SK-N-SH (cell line): ENCODE measurements at regions not wholly inside any gene's neighbourhood (a gene's known extent, or its start where the extent isn't known, plus 50 kb on each side); places are given as distances from the start of the nearest gene placed in this dataset.

Source experiments
- CTCF ChIA-PET: fragments of 300-600, 350-600 bp; formaldehyde crosslinking; extraction: SDS; loops from one replicate; lab custom pipeline; 2021; lab: Yijun Ruan, JAX
- POLR2A ChIA-PET: fragments of 350-600 bp; sonication (Branson Sonifier 250); formaldehyde crosslinking; extraction: SDS; loops from one replicate; lab custom pipeline; 2020; ENCODE audit warnings: antibody characterized with exemption, inconsistent platforms; lab: Yijun Ruan, JAX
- DNase-seq: peaks from one replicate; pipeline ENCODE4 v3.0.0; 2012
- H2AFZ ChIP-seq: fragments of 200-600 bp; sonication (generic); 2 replicates; pipeline ENCODE4 v1.8.1; 2016; ENCODE audit warnings: antibody characterized with exemption, mild to moderate bottlenecking, low read depth
- H3F3A ChIP-seq: fragments of 200-600 bp; sonication (generic); replicated peaks from 2 replicates; pipeline ENCODE3; 2016; ENCODE audit warnings: antibody characterized with exemption, mild to moderate bottlenecking; ENCODE audit not compliant: insufficient read depth
- H3K27ac ChIP-seq, 2 experiments: fragments of 200-500 bp in 1 of 2; fragments of 200-600 bp in 1 of 2; sonication (Bioruptor generic) in 1 of 2; sonication (generic), shearing (Covaris generic) in 1 of 2; 2 replicates each; pipeline versions ENCODE4 v1.5.1 to v1.6.1; 2014 to 2016; ENCODE audit warnings: low read depth in 2 of 2, inconsistent platforms in 1 of 2, low read length in 1 of 2, mild to moderate bottlenecking in 1 of 2, mixed read lengths in 1 of 2
- H3K27me3 ChIP-seq: fragments of 200-600 bp; sonication (generic), shearing (Covaris generic); 2 replicates; pipeline ENCODE4 v1.6.1; 2016; ENCODE audit warnings: mixed run types; ENCODE audit not compliant: insufficient read depth
- H3K36me3 ChIP-seq, 2 experiments: fragments of 200-500 bp in 1 of 2; fragments of 200-600 bp in 1 of 2; sonication (Bioruptor generic) in 1 of 2; sonication (generic) in 1 of 2; replicated peaks in 1 of 2; 2 replicates each; pipeline versions ENCODE3 to v1.5.1; 2014 to 2016; ENCODE audit warnings: low read length in 1 of 2, mild to moderate bottlenecking in 1 of 2; ENCODE audit not compliant: insufficient read depth in 2 of 2, control insufficient read depth in 1 of 2
- H3K4me1 ChIP-seq, 2 experiments: fragments of 200-500 bp in 1 of 2; fragments of 200-600 bp in 1 of 2; sonication (Bioruptor generic) in 1 of 2; sonication (generic), shearing (Covaris generic) in 1 of 2; 2 replicates each; pipeline versions ENCODE4 v1.5.1 to v1.6.1; 2014 to 2016; ENCODE audit warnings: low read depth in 1 of 2, low read length in 1 of 2, mixed run types in 1 of 2; ENCODE audit not compliant: insufficient read depth in 2 of 2, control insufficient read depth in 1 of 2
- H3K4me2 ChIP-seq: fragments of 200-600 bp; sonication (generic), shearing (Covaris generic); 2 replicates; pipeline ENCODE4 v1.6.1; 2017; ENCODE audit warnings: mixed run types
- H3K4me3 ChIP-seq, 2 experiments: fragments of 200-500 bp in 1 of 2; fragments of 200-600 bp in 1 of 2; sonication (Bioruptor generic) in 1 of 2; sonication (generic), shearing (Covaris generic) in 1 of 2; 2 replicates each; pipeline versions ENCODE4 v1.5.1 to v1.8.1; 2014 to 2016; ENCODE audit warnings: low read depth in 2 of 2, inconsistent platforms in 1 of 2, low read length in 1 of 2, mild to moderate bottlenecking in 1 of 2, mixed read lengths in 1 of 2, moderate library complexity in 1 of 2
- H3K79me2 ChIP-seq: fragments of 200-600 bp; sonication (generic); 2 replicates; pipeline ENCODE4 v1.8.1; 2017; ENCODE audit warnings: mild to moderate bottlenecking; ENCODE audit not compliant: insufficient read depth
- H3K9ac ChIP-seq: fragments of 200-600 bp; sonication (generic); 2 replicates; pipeline ENCODE4 v1.6.1; 2017; ENCODE audit warnings: mixed run types
- H3K9me2 ChIP-seq: fragments of 200-600 bp; sonication (generic); 2 replicates; pipeline ENCODE4 v1.6.1; 2017; ENCODE audit warnings: mixed run types
- H3K9me3 ChIP-seq: fragments of 200-600 bp; sonication (generic); 2 replicates; pipeline ENCODE4 v1.6.1; 2017; ENCODE audit warnings: mixed run types, mild to moderate bottlenecking, moderate library complexity
- H4K20me1 ChIP-seq: fragments of 200-600 bp; sonication (generic); 2 replicates; pipeline ENCODE4 v1.6.1; 2017; ENCODE audit warnings: mild to moderate bottlenecking, mixed run types; ENCODE audit not compliant: insufficient read depth
- CHD2 ChIP-seq: fragments of 150-350 bp; IDR thresholded peaks from 2 replicates; pipeline ENCODE4 v1.6.1; 2018; ENCODE audit warnings: low read length; ENCODE audit not compliant: partially characterized antibody
- CTCF ChIP-seq: fragments of 200-600 bp; sonication (generic); IDR thresholded peaks from 2 replicates; pipeline ENCODE4 v1.6.1; 2017; ENCODE audit warnings: antibody characterized with exemption, mild to moderate bottlenecking, moderate library complexity
- EZH2phosphoT487 ChIP-seq: fragments of 200-600 bp; sonication (generic); IDR thresholded peaks from 2 replicates; pipeline ENCODE4 v1.6.1; 2017; ENCODE audit warnings: low read depth, mixed run types, mild to moderate bottlenecking, antibody characterized with exemption, moderate library complexity, borderline replicate concordance
- FOSL2 ChIP-seq: IDR thresholded peaks from 2 replicates; pipeline ENCODE4 v1.4.0; 2012; ENCODE audit warnings: low read depth, mild to moderate bottlenecking, moderate library complexity, borderline replicate concordance
- FOXM1 ChIP-seq: IDR thresholded peaks from 2 replicates; pipeline ENCODE4 v1.4.0; 2012; ENCODE audit warnings: low read depth, mild to moderate bottlenecking
- GATA2 ChIP-seq: sonication (generic); formaldehyde crosslinking; IDR thresholded peaks from 2 replicates; pipeline ENCODE4 v1.5.0; 2020; ENCODE audit warnings: mild to moderate bottlenecking, missing genetic modification reagents
- IRF3 ChIP-seq: fragments of 150-350 bp; IDR thresholded peaks from 2 replicates; pipeline ENCODE4 v1.6.1; 2016; ENCODE audit warnings: mild to moderate bottlenecking, low read depth, low read length
- MEF2A ChIP-seq: IDR thresholded peaks from 2 replicates; pipeline ENCODE4 v1.4.0; 2012; ENCODE audit warnings: low read depth, borderline replicate concordance
- MXI1 ChIP-seq: IDR thresholded peaks from 2 replicates; pipeline ENCODE4 v1.6.1; 2012; ENCODE audit warnings: mild to moderate bottlenecking, low read depth, low read length, improper control_type of control experiment
- POLR2AphosphoS5 ChIP-seq: IDR thresholded peaks from 2 replicates; pipeline ENCODE4 v1.6.1; 2012; ENCODE audit warnings: low read depth, low read length
- RAD21 ChIP-seq: IDR thresholded peaks from 2 replicates; pipeline ENCODE4 v1.6.1; 2012; ENCODE audit warnings: mild to moderate bottlenecking, low read length
- SIN3A ChIP-seq: IDR thresholded peaks from 2 replicates; pipeline ENCODE4 v1.6.1; 2012; ENCODE audit warnings: low read depth, mild to moderate bottlenecking, low read length, moderate library complexity, borderline replicate concordance
- TAF1 ChIP-seq: IDR thresholded peaks from 2 replicates; pipeline ENCODE4 v1.6.1; 2012; ENCODE audit warnings: low read depth, mild to moderate bottlenecking, low read length, moderate library complexity, borderline replicate concordance
- TCF12 ChIP-seq: IDR thresholded peaks from 2 replicates; pipeline ENCODE4 v1.4.0; 2012
- USF2 ChIP-seq: fragments of 150-350 bp; IDR thresholded peaks from 2 replicates; pipeline ENCODE4 v1.6.1; 2017; ENCODE audit warnings: antibody characterized with exemption, low read length, low read depth, borderline replicate concordance
- YY1 ChIP-seq: IDR thresholded peaks from 2 replicates; pipeline ENCODE4 v1.4.0; 2012; ENCODE audit warnings: low read depth, mild to moderate bottlenecking
- ZBTB33 ChIP-seq: IDR thresholded peaks from 2 replicates; pipeline ENCODE4 v1.4.0; 2012; ENCODE audit warnings: low read depth, borderline replicate concordance
- WGBS: methylation state at CpG from one replicate; pipeline ENCODE4 v1.1.6; 2017; ENCODE audit warnings: low lambda C conversion rate; 5-methylcytosine and 5-hydroxymethylcytosine counted together
- TF ChIP-seq, protein P1 (sequence below): IDR thresholded peaks from 2 replicates; pipeline ENCODE4 v1.4.0; 2012; ENCODE audit warnings: low read depth

DNA sequence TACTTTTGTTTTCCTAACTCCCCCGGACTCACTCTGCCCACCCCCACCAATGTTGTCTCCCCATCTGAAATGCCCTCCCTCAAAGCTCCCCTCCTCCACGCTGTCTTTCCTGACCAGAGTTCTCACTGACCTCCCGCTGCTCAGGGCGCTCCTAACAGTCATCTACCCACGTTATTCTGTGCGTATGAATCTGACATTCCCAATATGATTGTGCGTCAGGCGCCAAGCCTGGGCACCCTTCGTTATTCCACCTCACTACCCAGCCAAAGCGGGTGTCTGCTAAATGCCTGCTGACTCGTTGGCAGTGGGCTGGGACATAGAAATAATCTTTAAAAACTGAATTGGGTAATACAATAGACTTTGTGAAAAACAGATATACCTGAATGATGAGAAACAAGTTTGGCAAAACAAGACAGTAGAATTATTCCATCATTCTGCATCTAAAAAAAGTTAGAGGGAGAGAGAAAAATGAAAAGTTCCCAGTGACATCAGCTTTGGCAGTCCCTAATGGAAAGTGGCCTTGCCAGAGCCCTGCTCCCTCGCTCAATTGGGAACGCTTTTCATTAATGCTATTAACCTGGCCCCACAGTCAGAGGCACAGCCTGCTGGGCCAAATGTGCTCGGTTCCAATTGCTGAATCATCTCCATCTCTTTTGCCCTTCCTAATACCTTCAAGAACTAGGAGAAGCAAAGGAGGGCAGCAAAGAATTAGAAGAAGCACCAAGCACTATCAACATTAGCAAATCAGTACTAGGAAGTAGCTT lies 74.0 kb upstream of the PLXNC1 start:
- Histone ChIP-seq H3F3A (no peaks in the 10 kb centered on the region), H3K9ac (no peak overlapping the region), H3K27ac (peak overlapping the region in 1 of 2 experiments; percentile 11; a peak in 1 of 4 replicates), H3K27me3 (no peaks in the 10 kb centered on the region), H3K9me2 (no peaks in the 10 kb centered on the region), H3K4me1 (peaks cover 0 to 7% of the 10 kb centered on the region in 2 experiments; a peak in 2 of 4 replicates), H3K79me2 (no peaks in the 10 kb centered on the region)
- TF ChIP-seq FOXM1, result no peak
- TF ChIP-seq MEF2A, result no peak
- TF ChIP-seq MXI1, result no peak
- no peak for TF ChIP-seq USF2
- TF ChIP-seq SIN3A, result no peak
- TF ChIP-seq TAF1, result no peak
- TF ChIP-seq ZBTB33, result no peak
- TF ChIP-seq YY1, result no peak
- TF ChIP-seq RAD21, result no peak
- TF ChIP-seq POLR2AphosphoS5, result no peak
- no peak for TF ChIP-seq EZH2phosphoT487
- no peak for TF ChIP-seq GATA2 (CRISPR knock-in tag)
- TF ChIP-seq, protein P1, sequence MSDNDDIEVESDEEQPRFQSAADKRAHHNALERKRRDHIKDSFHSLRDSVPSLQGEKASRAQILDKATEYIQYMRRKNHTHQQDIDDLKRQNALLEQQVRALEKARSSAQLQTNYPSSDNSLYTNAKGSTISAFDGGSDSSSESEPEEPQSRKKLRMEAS, result no peak
- no peak for TF ChIP-seq TCF12
- TF ChIP-seq FOSL2, result no peak
- no peak for TF ChIP-seq CTCF
- TF ChIP-seq IRF3, result no peak
- no peak for TF ChIP-seq CHD2
- TF ChIP-seq, all 33 proteins: peak for 0
- no peak overlapping the region for H3K4me2 ChIP-seq
- H2AFZ ChIP-seq, result no peak overlapping the region
- no peaks in the 10 kb centered on the region for H3K9me3 ChIP-seq
- H3K4me3 ChIP-seq, result no peak overlapping the region
- no peak for DNase-seq
- POLR2A ChIA-PET, result no interaction called here
- WGBS, result 79% methylated on average over 14 of the region's 14 CpGs
- H4K20me1 ChIP-seq, result no peaks in the 10 kb centered on the region
- no peaks in the 10 kb centered on the region for H3K36me3 ChIP-seq
- CTCF ChIA-PET, result interaction anchor here (0.6 to 6.7 kb wide), 17 partner anchors 17 to 569 kb away, joined by 3 to 68 read pairs (median 5); partner anchors contain the start of gene SOCS2
